Uterus (tissue), 3 donors: ENCODE measurements at regions not wholly inside any gene's neighbourhood (a gene's known extent, or its start where the extent isn't known, plus 50 kb on each side); places are given as distances from the start of the nearest gene placed in this dataset.
"Not testable (repeated sequence)": the region's sequence is repeated elsewhere in the genome, so short reads cannot be mapped to it uniquely, and the experiment has no call there.

Experiments
- DNase-seq, 2 donors: peaks; one replicate each; pipeline ENCODE4 v3.0.0-alpha.2; 2019 to 2020
- H3K27ac ChIP-seq, 2 donors: fragments of 200-600 bp; sonication (generic); 1 replicate in 1 of 2; 2 replicates in 1 of 2; pipeline ENCODE4 v1.5.1; 2016 to 2018
- H3K27me3 ChIP-seq, 2 donors: fragments of 200-600 bp; sonication (generic); one replicate each; pipeline ENCODE4 v1.5.1; 2018 to 2019; ENCODE audit warnings: control low read depth in 1 of 2
- H3K36me3 ChIP-seq, 2 donors: fragments of 200-600 bp; sonication (generic); one replicate each; pipeline ENCODE4 v1.5.1; 2019; ENCODE audit warnings: control low read depth in 1 of 2
- H3K4me1 ChIP-seq, 2 donors: fragments of 200-600 bp; sonication (generic); one replicate each; pipeline ENCODE4 v1.5.1; 2018 to 2019; ENCODE audit warnings: control low read depth in 1 of 2
- H3K4me3 ChIP-seq, 2 donors: fragments of 200-600 bp; sonication (generic); 1 replicate in 1 of 2; 2 replicates in 1 of 2; pipeline ENCODE4 v1.5.1; 2018 to 2019; ENCODE audit warnings: mild to moderate bottlenecking in 1 of 2
- H3K9me3 ChIP-seq, 2 donors: fragments of 200-600 bp; sonication (generic); one replicate each; pipeline ENCODE4 v1.5.1; 2019; ENCODE audit warnings: control low read depth in 1 of 2
- POLR2A ChIP-seq, 2 donors: fragments of 450-650 bp; IDR thresholded peaks; one replicate each; pipeline ENCODE4 v1.6.1; 2016; ENCODE audit warnings: antibody characterized with exemption in 2 of 2, mild to moderate bottlenecking in 1 of 2, moderate library complexity in 1 of 2
- intact Hi-C: fragments of 100-400 bp; cut with DNase I; formaldehyde crosslinking; loops from one replicate; pipeline ENCODE4 v1.15.1; 2023; ENCODE audit warnings: low total_unique reads
- donor health status: DM: yes; HTN: yes; CAD: no.

GRCh38 chr15:32536507-32537172 lies 56.6 kb upstream of the GOLGA8N start:
- DNase-seq = peak; percentile 20 to 21
- intact Hi-C loops, H3K36me3 ChIP-seq, H3K4me1 ChIP-seq, H3K9me3 ChIP-seq, H3K27me3 ChIP-seq: not testable (repeated sequence)
- peak in 1 of 2 donors; percentile 52 for TF ChIP-seq POLR2A (IDR thresholded peaks at IDR 0.05)
- H3K27ac ChIP-seq = peak overlapping the region; percentile 83
- H3K4me3 ChIP-seq = peak overlapping the region; percentile 59 to 73

GRCh38 chr15:32536057-32536493 lies 57.2 kb upstream of the GOLGA8N start:
- DNase-seq, H3K4me1 ChIP-seq, H3K27ac ChIP-seq, H3K9me3 ChIP-seq, H3K36me3 ChIP-seq, H3K4me3 ChIP-seq, H3K27me3 ChIP-seq, intact Hi-C loops: not testable (repeated sequence)

DNA sequence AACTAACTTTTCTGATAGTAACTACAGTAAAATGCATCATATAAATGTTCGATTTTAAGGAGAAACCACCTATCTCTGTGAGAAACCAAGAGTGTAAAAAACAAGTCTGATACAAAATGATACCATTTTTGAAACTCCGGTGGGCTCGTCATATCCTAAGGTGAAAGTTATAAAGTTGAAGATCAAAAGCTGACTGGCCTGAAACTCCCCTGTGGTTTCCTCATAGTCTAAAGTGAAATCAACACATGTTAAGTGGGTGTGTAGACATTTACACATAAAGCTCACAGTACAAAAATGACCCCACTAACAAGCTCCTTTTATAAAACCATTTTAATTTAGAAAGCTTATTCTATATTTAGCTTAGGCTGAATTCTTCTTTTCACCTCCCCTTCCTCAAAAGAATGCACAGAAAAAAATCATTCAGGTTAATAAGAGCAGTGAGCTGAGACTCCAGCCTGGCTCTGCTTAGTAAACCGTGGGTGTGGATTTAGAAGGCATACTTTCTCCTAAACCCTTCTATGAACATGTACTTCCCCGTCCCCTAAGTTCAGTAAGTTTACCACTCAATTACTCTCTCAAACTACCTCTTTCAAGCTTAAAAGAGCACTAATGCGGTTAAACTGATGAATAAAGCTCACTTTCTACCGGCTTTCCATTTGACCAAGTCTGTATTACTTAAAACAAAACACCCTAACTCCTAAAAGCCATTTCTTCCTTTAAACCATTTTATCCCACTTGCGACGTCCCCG lies 57.9 kb upstream of the GOLGA8N start:
- H3K4me3 ChIP-seq, H3K27me3 ChIP-seq, intact Hi-C loops, DNase-seq, H3K4me1 ChIP-seq, H3K36me3 ChIP-seq, H3K27ac ChIP-seq, H3K9me3 ChIP-seq: not testable (repeated sequence)

GRCh38 chr15:32522900-32523299 lies 67.5 kb upstream of the GOLGA8O start:
- H3K27ac ChIP-seq, DNase-seq, H3K4me1 ChIP-seq, intact Hi-C loops, H3K36me3 ChIP-seq, H3K27me3 ChIP-seq, H3K4me3 ChIP-seq, H3K9me3 ChIP-seq: not testable (repeated sequence)

GRCh38 chr15:32522421-32522820 lies 67.0 kb upstream of the GOLGA8O start:
- H3K4me3 ChIP-seq, H3K9me3 ChIP-seq, H3K36me3 ChIP-seq, H3K4me1 ChIP-seq, H3K27me3 ChIP-seq, H3K27ac ChIP-seq, DNase-seq, intact Hi-C loops: not testable (repeated sequence)

DNA sequence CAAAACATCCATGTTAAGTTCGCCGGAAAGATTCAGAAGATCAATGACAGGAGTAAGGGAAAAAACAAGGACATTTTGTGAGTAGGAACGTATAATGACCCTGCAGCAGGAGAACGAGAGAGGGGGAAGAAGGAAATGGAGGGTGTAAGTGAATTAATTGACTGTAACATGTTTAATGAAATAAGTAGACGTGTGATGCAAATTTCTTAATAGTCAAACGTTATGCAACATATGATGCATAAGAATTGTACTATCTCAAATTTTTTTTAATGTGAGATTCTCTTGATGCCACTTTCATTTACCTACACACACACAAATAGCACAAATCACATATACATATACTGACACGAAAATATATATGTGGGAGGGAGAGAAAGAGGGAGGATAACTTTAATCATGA lies 63.5 kb upstream of the GOLGA8O start:
- H3K9me3 ChIP-seq, intact Hi-C loops, H3K36me3 ChIP-seq, H3K4me1 ChIP-seq, DNase-seq, H3K27me3 ChIP-seq, H3K27ac ChIP-seq, H3K4me3 ChIP-seq: not testable (repeated sequence)

- H3K9me3 ChIP-seq, H3K27me3 ChIP-seq, H3K4me3 ChIP-seq, intact Hi-C loops, H3K36me3 ChIP-seq, DNase-seq, H3K4me1 ChIP-seq, H3K27ac ChIP-seq: not testable (repeated sequence)
Observed at GRCh38 chr15:32518013-32518412, 62.6 kb upstream of the GOLGA8O start.

GRCh38 chr15:32516954-32517353 lies 61.5 kb upstream of the GOLGA8O start:
- H3K4me1 ChIP-seq, H3K36me3 ChIP-seq, H3K27me3 ChIP-seq, H3K9me3 ChIP-seq, H3K4me3 ChIP-seq, H3K27ac ChIP-seq, DNase-seq, intact Hi-C loops: not testable (repeated sequence)

- H3K4me3 ChIP-seq, H3K27ac ChIP-seq, H3K9me3 ChIP-seq, H3K27me3 ChIP-seq, DNase-seq, H3K4me1 ChIP-seq, intact Hi-C loops, H3K36me3 ChIP-seq: not testable (repeated sequence)
Observed at GRCh38 chr15:32513378-32513777, 57.9 kb upstream of the GOLGA8O start.

DNA sequence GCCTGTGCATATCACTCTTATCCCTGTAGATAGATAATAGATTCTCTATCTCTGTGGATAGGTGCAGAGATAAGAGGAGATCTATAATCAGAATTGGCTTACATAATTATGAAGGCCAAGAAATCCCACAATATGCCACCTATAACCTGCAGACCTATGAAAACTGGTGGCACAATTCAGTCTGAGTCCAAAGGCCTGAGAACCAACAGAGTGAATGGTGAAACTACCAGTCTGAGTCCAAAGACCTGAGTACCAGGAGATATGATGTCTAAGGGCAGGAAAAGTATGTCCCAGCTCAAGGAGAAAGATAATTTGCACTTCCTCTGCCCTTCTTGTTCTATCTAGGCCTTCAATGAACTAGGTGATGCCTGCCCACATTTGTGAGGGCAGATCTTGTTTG lies 54.6 kb upstream of the GOLGA8O start:
- intact Hi-C loops, H3K4me3 ChIP-seq, H3K27me3 ChIP-seq, H3K36me3 ChIP-seq, H3K4me1 ChIP-seq, DNase-seq, H3K9me3 ChIP-seq, H3K27ac ChIP-seq: not testable (repeated sequence)

GRCh38 chr15:32508081-32508480 lies 52.6 kb upstream of the GOLGA8O start:
- intact Hi-C loops = not testable (repeated sequence)

GRCh38 chr15:32506787-32507186 lies 51.4 kb upstream of the GOLGA8O start:
- DNase-seq, H3K36me3 ChIP-seq, H3K27ac ChIP-seq, H3K4me1 ChIP-seq, H3K9me3 ChIP-seq, H3K4me3 ChIP-seq, H3K27me3 ChIP-seq, intact Hi-C loops: not testable (repeated sequence)

More at GRCh38 chr15:32508081-32508480, 52.6 kb upstream of the GOLGA8O start:
- not testable (repeated sequence) for DNase-seq, H3K9me3 ChIP-seq, H3K27me3 ChIP-seq, H3K27ac ChIP-seq, H3K4me1 ChIP-seq, H3K36me3 ChIP-seq, H3K4me3 ChIP-seq

GRCh38 chr15:32505633-32506032 lies 50.2 kb upstream of the GOLGA8O start:
- H3K9me3 ChIP-seq, H3K4me1 ChIP-seq, intact Hi-C loops, H3K36me3 ChIP-seq, H3K27ac ChIP-seq, H3K27me3 ChIP-seq, DNase-seq, H3K4me3 ChIP-seq: not testable (repeated sequence)
